HG03521 (cell line): ENCODE measurements at regions not wholly inside any gene's neighbourhood (a gene's known extent, or its start where the extent isn't known, plus 50 kb on each side); places are given as distances from the start of the nearest gene placed in this dataset.

Source experiments
- ATAC-seq: cut with Tn5 transposase; IDR thresholded peaks from one replicate; pipeline ENCODE4 v1.9.1; 2021; ENCODE audit warnings: mild to moderate bottlenecking, moderate library complexity; ENCODE audit not compliant: unreplicated experiment

- no peak for ATAC-seq
Measured at GRCh38 chr17:72254808-72255449, 134.1 kb downstream of the SOX9 start.

- ATAC-seq, result no peak
Measured at GRCh38 chr17:72255481-72255880, 134.7 kb downstream of the SOX9 start.

DNA sequence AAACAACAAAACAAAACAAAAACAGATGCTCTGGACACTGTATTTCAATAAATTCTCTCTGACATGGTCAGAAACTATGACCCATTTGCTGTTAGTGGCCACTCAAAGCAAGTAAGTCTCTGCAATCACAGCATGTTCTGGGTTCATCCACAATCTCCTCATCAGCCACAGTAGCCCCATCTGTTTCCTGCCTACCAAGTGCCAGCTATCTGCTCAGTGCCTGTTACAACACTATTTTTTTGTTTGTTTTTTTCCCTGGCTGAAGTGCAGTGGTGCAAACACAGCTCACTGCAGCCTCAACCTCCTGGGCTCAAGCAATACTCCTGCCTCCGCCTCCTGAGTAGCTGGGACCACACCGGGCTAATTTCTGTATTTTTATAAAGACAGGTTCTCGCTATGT lies 137.9 kb downstream of the SOX9 start:
- ATAC-seq, result no peak

- no peak for ATAC-seq
Measured at GRCh38 chr17:72259922-72260321, 139.1 kb downstream of the SOX9 start.

- no peak for ATAC-seq
Measured at GRCh38 chr17:72262766-72263165, 141.9 kb downstream of the SOX9 start.

GRCh38 chr17:72264682-72265405 lies 144.0 kb downstream of the SOX9 start:
- no peak for ATAC-seq

DNA sequence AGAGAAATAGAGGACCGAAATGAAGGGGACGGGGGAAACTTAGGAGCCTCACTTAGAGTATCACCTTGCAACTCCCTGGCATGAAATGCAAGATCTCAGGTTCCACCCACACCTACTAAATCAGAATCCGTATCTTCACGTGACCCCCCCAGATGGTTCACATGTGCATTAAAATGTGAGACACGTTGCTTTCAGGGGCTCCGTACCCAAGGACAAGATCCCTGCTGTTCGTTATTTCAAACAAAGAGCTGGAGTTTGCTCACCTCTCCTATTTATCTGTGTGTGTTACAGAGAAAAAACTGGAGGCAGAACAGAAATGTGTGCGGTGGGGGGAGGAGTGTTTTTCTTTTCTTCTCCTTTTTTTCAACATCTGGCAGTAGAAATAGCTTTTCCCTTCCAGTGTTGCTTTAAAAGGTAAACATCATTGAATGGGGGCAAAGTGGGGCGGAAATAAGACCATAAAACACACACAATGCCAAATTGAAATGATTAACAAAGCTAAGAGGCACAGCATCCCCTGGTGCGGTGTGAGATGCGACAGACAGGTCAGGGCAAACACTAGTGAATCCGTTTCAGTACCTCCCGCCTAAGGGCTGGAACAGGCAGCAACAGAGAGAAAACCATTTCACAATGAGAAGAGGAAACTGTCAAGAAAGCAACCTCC lies 145.4 kb downstream of the SOX9 start:
- no peak for ATAC-seq

DNA sequence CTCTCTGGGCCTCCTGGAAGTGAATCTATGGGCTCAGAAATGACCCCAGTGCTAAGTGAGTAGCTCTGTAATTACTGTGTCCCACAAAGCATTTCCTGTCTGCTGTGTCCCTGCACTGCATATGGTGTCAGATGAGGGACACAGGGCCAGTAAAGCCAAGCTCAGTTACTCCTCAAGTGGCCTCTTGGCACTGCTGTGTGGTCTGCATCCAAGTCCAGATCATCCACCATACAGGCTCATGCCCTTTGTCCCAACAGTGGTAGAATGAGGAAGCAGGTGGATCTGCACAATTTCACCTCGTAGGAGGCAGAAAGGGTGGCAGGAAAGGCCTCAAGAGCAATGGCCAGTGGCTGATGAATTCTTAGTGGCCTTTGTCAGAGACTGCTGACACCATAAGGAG lies 146.8 kb downstream of the SOX9 start:
- no peak for ATAC-seq

GRCh38 chr17:72268431-72268830 lies 147.6 kb downstream of the SOX9 start:
- ATAC-seq, result no peak

- ATAC-seq, result no peak
Measured at GRCh38 chr17:72270273-72270924, 149.6 kb downstream of the SOX9 start.

DNA sequence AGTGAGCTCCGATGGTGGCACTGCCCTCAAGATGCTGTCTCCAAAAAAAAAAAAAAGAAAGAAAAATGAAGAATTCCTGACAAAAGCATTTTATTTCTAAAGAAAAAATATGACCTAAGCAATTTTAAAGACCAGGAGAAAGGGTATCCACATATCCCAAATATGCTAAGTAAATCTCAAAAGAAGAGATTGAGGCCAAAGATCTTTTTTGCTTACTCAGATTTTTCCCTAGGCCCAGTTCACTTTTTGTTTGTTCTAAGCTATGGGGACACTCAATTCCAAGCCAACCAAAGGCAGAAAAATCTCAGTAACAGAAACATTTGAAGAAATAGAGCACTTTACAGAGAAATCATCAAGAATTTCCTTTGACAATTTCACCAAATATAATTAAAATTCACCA lies 150.8 kb downstream of the SOX9 start:
- no peak for ATAC-seq

- ATAC-seq, result no peak
Measured at GRCh38 chr17:72273289-72274056, 152.7 kb downstream of the SOX9 start.

DNA sequence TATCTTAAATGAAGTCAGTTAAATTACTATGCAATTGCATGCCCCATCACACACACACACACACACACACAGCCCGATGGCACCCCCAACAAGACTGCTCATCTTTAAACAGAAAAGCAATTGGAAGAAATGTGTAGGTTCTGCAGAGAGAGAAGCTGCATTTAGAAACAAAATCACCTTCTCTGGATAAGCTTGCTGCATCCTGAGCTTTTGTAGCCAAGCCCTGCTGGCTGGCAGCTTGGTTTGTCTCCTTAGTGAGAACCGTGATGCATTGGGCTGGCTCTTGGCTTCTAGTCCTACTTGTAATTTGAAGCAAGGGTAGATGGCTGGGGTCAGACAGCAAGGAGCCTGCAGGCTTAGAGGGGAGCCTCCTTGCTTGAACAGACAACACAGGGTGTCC lies 153.8 kb downstream of the SOX9 start:
- ATAC-seq, result no peak

- no peak for ATAC-seq
Measured at GRCh38 chr17:72280881-72281280, 160.1 kb downstream of the SOX9 start.

- ATAC-seq, result no peak
Measured at GRCh38 chr17:72282439-72283029, 161.7 kb downstream of the SOX9 start.

DNA sequence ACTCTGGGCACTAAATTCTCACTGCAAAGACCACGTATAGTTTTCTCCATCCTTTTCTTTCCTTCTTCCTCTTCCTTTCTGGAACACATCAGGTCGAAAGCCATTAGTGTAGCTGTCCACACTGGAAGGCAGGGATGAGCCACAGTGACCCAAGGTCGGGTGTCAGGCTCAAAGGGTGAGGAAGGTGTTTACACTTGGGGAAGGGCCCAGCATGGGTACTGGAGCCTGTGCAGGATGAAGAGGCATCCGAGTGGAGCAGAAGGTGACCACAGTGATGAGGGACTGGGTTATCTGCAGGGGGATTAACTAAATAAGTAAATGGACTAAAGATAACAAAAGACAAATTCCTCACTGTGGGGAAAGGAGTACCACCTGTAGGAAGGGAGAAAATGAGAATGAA lies 164.0 kb downstream of the SOX9 start:
- no peak for ATAC-seq

GRCh38 chr17:72287586-72287985 lies 166.8 kb downstream of the SOX9 start:
- no peak for ATAC-seq

GRCh38 chr17:72294487-72294893 lies 173.7 kb downstream of the SOX9 start:
- ATAC-seq, result no peak

DNA sequence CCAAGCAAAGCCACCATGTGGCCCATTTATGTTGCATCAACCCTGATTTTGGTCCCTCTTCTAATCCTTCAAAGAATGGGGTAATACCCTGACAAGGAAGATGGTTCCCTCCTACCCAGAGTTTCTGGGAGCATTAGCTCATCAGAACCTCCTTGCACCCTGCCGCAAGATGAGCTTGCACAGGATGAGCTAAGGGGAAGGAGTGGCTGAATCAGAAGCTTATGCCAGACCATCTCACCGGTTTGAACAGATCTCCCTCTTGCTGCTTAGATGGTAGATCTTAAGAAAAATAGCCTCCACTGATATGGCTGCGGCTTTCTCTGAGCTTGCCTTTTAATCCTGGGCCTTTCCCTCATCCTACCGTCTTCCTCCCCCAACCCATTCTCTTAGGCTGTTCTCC lies 175.1 kb downstream of the SOX9 start:
- ATAC-seq, result no peak

- no peak for ATAC-seq
Measured at GRCh38 chr17:72296456-72296855, 175.6 kb downstream of the SOX9 start.
